A549 (cell line): ENCODE measurements at regions not wholly inside any gene's neighbourhood (a gene's known extent, or its start where the extent isn't known, plus 50 kb on each side); places are given as distances from the start of the nearest gene placed in this dataset.
A peak's percentile ranks its signal among the peaks of the same experiment; 100 is the strongest.

Experiments
- ATAC-seq, 2 experiments: fragments of 200-7000 bp in 1 of 2; fragments of >200 bp in 1 of 2; cut with Nextera tagmentation in 1 of 2; cut with Tn5 transposase in 1 of 2; 3 replicates each; pipeline versions ENCODE4 v1.8.0 to v1.9.1; 2018 to 2020; ENCODE audit warnings: mild to moderate bottlenecking in 1 of 2, moderate library complexity in 1 of 2
- CTCF ChIA-PET: fragments of 300-600 bp; sonication (Branson Sonifier 250); formaldehyde crosslinking; extraction: SDS; loops from one replicate; lab custom pipeline; 2021; ENCODE audit warnings: antibody characterized with exemption, inconsistent platforms; lab: Yijun Ruan, JAX
- POLR2A ChIA-PET: fragments of 350-600 bp; formaldehyde crosslinking; extraction: SDS; loops from one replicate; lab custom pipeline; 2021; ENCODE audit warnings: antibody characterized with exemption, inconsistent platforms; lab: Yijun Ruan, JAX
- DNase-seq, 2 experiments: peaks; one replicate each; pipeline versions ENCODE4 v3.0.0 to v3.0.0-alpha.2; 2011 to 2016; ENCODE audit warnings: low read depth in 1 of 2, low spot score in 1 of 2
- FAIRE-seq: peaks from 2 replicates; lab custom pipeline; 2011; peaks lifted over from hg19 to GRCh38; lab: Jason Lieb, UNC
- H3K27ac ChIP-seq, 2 experiments: fragments of >200 bp; sonication (Bioruptor Twin); formaldehyde crosslinking; 3 replicates each; pipeline ENCODE4 v1.5.1; 2016 to 2017
- H3K4me1 ChIP-seq: fragments of >200 bp; sonication (Bioruptor Twin); formaldehyde crosslinking; 3 replicates; pipeline ENCODE4 v1.6.1; 2016
- H3K4me2 ChIP-seq: fragments of >200 bp; sonication (Bioruptor Twin); formaldehyde crosslinking; 3 replicates; pipeline ENCODE4 v1.6.1; 2016
- H3K4me3 ChIP-seq: fragments of >200 bp; sonication (Bioruptor Twin); formaldehyde crosslinking; 3 replicates; pipeline ENCODE4 v1.5.1; 2016
- H3K9me3 ChIP-seq: fragments of >200 bp; sonication (Bioruptor Twin); formaldehyde crosslinking; 3 replicates; pipeline ENCODE4 v1.6.1; 2016
- BHLHE40 ChIP-seq: IDR thresholded peaks from 2 replicates; pipeline ENCODE4 v1.6.1; 2012; ENCODE audit warnings: low read depth, low read length, inconsistent platforms
- CBX8 ChIP-seq: fragments of 200-600 bp; sonication (generic); IDR thresholded peaks from 2 replicates; pipeline ENCODE4 v1.6.1; 2016
- CEBPB ChIP-seq, 2 experiments: fragments of >200 bp in 1 of 2; sonication (Bioruptor Twin) in 1 of 2; formaldehyde crosslinking in 1 of 2; IDR thresholded peaks; 2 replicates each; pipeline ENCODE4 v1.6.1; 2012 to 2016
- EP300 ChIP-seq, 2 experiments: fragments of >200 bp; sonication (Bioruptor Twin); formaldehyde crosslinking; IDR thresholded peaks; 2 replicates in 1 of 2; 3 replicates in 1 of 2; pipeline ENCODE4 v1.6.1; 2016 to 2017
- FOXS1 ChIP-seq: fragments of 250-450 bp; sonication (Bioruptor Pico); IDR thresholded peaks from 2 replicates; pipeline ENCODE4 v1.5.0; 2020; ENCODE audit warnings: mild to moderate bottlenecking, moderate library complexity
- HEYL ChIP-seq: fragments of 250-450 bp; sonication (Bioruptor Pico); IDR thresholded peaks from 2 replicates; pipeline ENCODE4 v1.8.0; 2021; ENCODE audit warnings: mild to moderate bottlenecking, moderate library complexity
- JUN ChIP-seq, 2 experiments: fragments of >200 bp; sonication (Bioruptor Twin); formaldehyde crosslinking; IDR thresholded peaks; 2 replicates in 1 of 2; 3 replicates in 1 of 2; pipeline ENCODE4 v1.6.1; 2016 to 2017
- JUNB ChIP-seq: fragments of >200 bp; sonication (Bioruptor Twin); formaldehyde crosslinking; IDR thresholded peaks from 2 replicates; pipeline ENCODE4 v1.6.1; 2016
- MAFK ChIP-seq: fragments of 450-650 bp; IDR thresholded peaks from 2 replicates; pipeline ENCODE4 v1.6.1; 2014; ENCODE audit not compliant: partially characterized antibody
- MAZ ChIP-seq: fragments of 150-350 bp; IDR thresholded peaks from 2 replicates; pipeline ENCODE4 v1.6.1; 2014; ENCODE audit warnings: antibody characterized with exemption, low read depth, low read length, borderline replicate concordance
- MYC ChIP-seq: IDR thresholded peaks from 2 replicates; pipeline ENCODE4 v1.6.1; 2012; ENCODE audit warnings: mild to moderate bottlenecking, inconsistent platforms, low read length, improper control_type of control experiment, borderline replicate concordance
- NFE2L2 ChIP-seq: fragments of 150-350 bp; conservative IDR thresholded peaks from 2 replicates; pipeline ENCODE4 v1.6.1; 2014; ENCODE audit warnings: low read length
- PHF8 ChIP-seq: fragments of 200-600 bp; sonication (generic); IDR thresholded peaks from 2 replicates; pipeline ENCODE4 v1.6.1; 2016; ENCODE audit warnings: low read depth, mild to moderate bottlenecking, antibody characterized with exemption, moderate library complexity, borderline replicate concordance
- RAD21 ChIP-seq, 2 experiments: fragments of >200 bp in 1 of 2; sonication (Bioruptor Twin) in 1 of 2; formaldehyde crosslinking in 1 of 2; IDR thresholded peaks in 1 of 2; conservative IDR thresholded peaks in 1 of 2; 2 replicates in 1 of 2; 3 replicates in 1 of 2; pipeline ENCODE4 v1.6.1; 2012 to 2018; ENCODE audit warnings: inconsistent platforms in 1 of 2
- SMC3 ChIP-seq: fragments of >200 bp; sonication (Bioruptor Twin); formaldehyde crosslinking; IDR thresholded peaks from 3 replicates; pipeline ENCODE4 v1.6.1; 2018; ENCODE audit warnings: inconsistent platforms
- TFCP2L1 ChIP-seq: fragments of 250-450 bp; sonication (Bioruptor Pico); IDR thresholded peaks from 2 replicates; pipeline ENCODE4 v1.5.0; 2021; ENCODE audit warnings: mild to moderate bottlenecking
- TP53 ChIP-seq: fragments of 250-450 bp; sonication (Bioruptor Pico); IDR thresholded peaks from 2 replicates; pipeline ENCODE4 v1.5.0; 2021; ENCODE audit warnings: mild to moderate bottlenecking, moderate library complexity
- ZC3H11A ChIP-seq: fragments of 450-650 bp; IDR thresholded peaks from 2 replicates; pipeline ENCODE4 v1.6.1; 2014; ENCODE audit warnings: antibody characterized with exemption, mild to moderate bottlenecking
- ZFP36 ChIP-seq: fragments of 450-650 bp; IDR thresholded peaks from 2 replicates; pipeline ENCODE4 v1.6.1; 2014; ENCODE audit warnings: borderline replicate concordance; ENCODE audit not compliant: partially characterized antibody
- ZNF302 ChIP-seq: fragments of 250-450 bp; sonication (Bioruptor Pico); IDR thresholded peaks from 2 replicates; pipeline ENCODE4 v1.9.0; 2021; ENCODE audit warnings: inconsistent platforms, mild to moderate bottlenecking, moderate library complexity
- ZSCAN20 ChIP-seq: fragments of 250-450 bp; sonication (Bioruptor Pico); IDR thresholded peaks from 2 replicates; pipeline ENCODE4 v1.8.0; 2022; ENCODE audit warnings: mild to moderate bottlenecking, moderate library complexity
- WGBS: methylation state at CpG from one replicate; pipeline ENCODE4 v1.1.6; 2017; ENCODE audit errors: missing lambda C conversion rate; 5-methylcytosine and 5-hydroxymethylcytosine counted together
- TF ChIP-seq, protein P1 (sequence below): IDR thresholded peaks from 2 replicates; pipeline ENCODE4 v1.6.1; 2012
- TF ChIP-seq, protein P2 (sequence below): fragments of >200 bp; sonication (Bioruptor Twin); formaldehyde crosslinking; IDR thresholded peaks from 2 replicates; pipeline ENCODE4 v1.6.1; 2016
- TF ChIP-seq, protein P3 (sequence below): fragments of >200 bp; sonication (Bioruptor Twin); formaldehyde crosslinking; IDR thresholded peaks from 3 replicates; pipeline ENCODE4 v1.6.1; 2016
- TF ChIP-seq, protein P4 (sequence below): fragments of 150-350 bp; IDR thresholded peaks from 2 replicates; pipeline ENCODE4 v1.6.1; 2014; ENCODE audit warnings: low read depth, mild to moderate bottlenecking, low read length

DNA sequence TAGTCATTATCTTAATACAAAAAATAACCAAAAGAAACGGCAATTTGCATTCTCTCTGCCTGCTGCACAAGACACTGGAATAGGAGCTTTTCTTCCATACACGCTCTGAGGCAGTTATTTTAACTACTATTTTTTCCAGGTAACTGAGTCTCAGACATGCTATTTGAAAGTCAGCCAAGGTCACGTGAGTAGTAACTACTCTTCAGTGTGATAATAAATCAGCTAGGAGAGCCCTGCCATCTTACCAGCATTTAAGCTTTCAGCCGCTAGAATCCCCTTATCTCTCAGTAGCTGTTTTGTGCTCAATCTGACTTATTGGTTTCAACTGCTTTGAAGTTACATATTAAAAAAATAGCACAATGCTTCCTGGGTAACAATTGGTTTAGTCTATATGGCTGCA is 84.5 kb downstream of the NRN1 start:
- H3K4me3 ChIP-seq, result no peak overlapping the region
- H3K27ac ChIP-seq, result no peak overlapping the region
- no peak overlapping the region for H3K4me2 ChIP-seq
- ATAC-seq (no peak), FAIRE-seq (no peak), DNase-seq (no peak)
- ChIA-PET CTCF (no interaction called here), POLR2A (no interaction called here)
- no peaks in the 10 kb centered on the region for H3K9me3 ChIP-seq
- no peaks in the 10 kb centered on the region for H3K4me1 ChIP-seq
- no peak for TF ChIP-seq ZC3H11A
- TF ChIP-seq PHF8, result no peak
- no peak for TF ChIP-seq ZNF302
- no peak for TF ChIP-seq TFCP2L1 (CRISPR knock-in tag)
- TF ChIP-seq JUNB, result no peak
- TF ChIP-seq EP300 (IDR thresholded peaks at IDR 0.05), result no peak
- TF ChIP-seq, protein P1, sequence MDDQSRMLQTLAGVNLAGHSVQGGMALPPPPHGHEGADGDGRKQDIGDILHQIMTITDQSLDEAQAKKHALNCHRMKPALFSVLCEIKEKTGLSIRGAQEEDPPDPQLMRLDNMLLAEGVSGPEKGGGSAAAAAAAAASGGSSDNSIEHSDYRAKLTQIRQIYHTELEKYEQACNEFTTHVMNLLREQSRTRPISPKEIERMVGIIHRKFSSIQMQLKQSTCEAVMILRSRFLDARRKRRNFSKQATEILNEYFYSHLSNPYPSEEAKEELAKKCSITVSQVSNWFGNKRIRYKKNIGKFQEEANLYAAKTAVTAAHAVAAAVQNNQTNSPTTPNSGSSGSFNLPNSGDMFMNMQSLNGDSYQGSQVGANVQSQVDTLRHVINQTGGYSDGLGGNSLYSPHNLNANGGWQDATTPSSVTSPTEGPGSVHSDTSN, result no peak
- TF ChIP-seq JUN (IDR thresholded peaks at IDR 0.05), result no peak
- TF ChIP-seq ZFP36, result no peak
- TF ChIP-seq TP53 (CRISPR knock-in tag), result no peak
- TF ChIP-seq MYC, result no peak
- TF ChIP-seq, protein P2, sequence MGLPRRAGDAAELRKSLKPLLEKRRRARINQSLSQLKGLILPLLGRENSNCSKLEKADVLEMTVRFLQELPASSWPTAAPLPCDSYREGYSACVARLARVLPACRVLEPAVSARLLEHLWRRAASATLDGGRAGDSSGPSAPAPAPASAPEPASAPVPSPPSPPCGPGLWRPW, result no peak
- no peak for TF ChIP-seq RAD21 (conservative IDR thresholded peaks at IDR 0.05 in 1 of 2, IDR thresholded peaks at IDR 0.05 in 1 of 2)
- TF ChIP-seq FOXS1 (CRISPR knock-in tag), result no peak
- no peak for TF ChIP-seq CEBPB (IDR thresholded peaks at IDR 0.05)
- TF ChIP-seq SMC3, result no peak
- TF ChIP-seq ZSCAN20 (CRISPR knock-in tag), result no peak
- TF ChIP-seq CBX8, result no peak
- no peak for TF ChIP-seq BHLHE40
- TF ChIP-seq, protein P3, sequence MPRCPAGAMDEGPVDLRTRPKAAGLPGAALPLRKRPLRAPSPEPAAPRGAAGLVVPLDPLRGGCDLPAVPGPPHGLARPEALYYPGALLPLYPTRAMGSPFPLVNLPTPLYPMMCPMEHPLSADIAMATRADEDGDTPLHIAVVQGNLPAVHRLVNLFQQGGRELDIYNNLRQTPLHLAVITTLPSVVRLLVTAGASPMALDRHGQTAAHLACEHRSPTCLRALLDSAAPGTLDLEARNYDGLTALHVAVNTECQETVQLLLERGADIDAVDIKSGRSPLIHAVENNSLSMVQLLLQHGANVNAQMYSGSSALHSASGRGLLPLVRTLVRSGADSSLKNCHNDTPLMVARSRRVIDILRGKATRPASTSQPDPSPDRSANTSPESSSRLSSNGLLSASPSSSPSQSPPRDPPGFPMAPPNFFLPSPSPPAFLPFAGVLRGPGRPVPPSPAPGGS, result no peak
- WGBS, result 43% methylated on average over 4 of the region's 4 CpGs

DNA sequence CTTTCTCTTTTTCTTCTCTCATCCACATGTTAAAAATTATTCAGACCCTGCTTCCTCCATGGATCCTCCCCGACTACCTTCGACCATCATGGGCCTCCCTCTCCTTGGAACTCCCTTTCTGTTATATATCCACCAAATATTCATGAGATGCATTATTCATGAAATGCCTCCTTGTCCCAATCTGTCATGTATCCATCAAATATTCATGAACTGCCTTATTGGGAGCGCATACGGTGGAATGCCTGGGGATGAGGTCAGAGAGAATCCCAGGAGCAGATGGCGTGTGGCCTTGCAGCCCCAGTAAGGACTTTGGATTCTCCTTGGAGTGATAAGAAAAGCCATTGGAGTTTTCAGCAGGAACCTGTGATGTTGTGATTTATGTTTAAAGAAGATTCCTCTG is 97.0 kb downstream of the NRN1 start:
- no peaks in the 10 kb centered on the region for H3K9me3 ChIP-seq
- ATAC-seq (no peak), DNase-seq (no peak), FAIRE-seq (no peak)
- TF ChIP-seq, protein P4, sequence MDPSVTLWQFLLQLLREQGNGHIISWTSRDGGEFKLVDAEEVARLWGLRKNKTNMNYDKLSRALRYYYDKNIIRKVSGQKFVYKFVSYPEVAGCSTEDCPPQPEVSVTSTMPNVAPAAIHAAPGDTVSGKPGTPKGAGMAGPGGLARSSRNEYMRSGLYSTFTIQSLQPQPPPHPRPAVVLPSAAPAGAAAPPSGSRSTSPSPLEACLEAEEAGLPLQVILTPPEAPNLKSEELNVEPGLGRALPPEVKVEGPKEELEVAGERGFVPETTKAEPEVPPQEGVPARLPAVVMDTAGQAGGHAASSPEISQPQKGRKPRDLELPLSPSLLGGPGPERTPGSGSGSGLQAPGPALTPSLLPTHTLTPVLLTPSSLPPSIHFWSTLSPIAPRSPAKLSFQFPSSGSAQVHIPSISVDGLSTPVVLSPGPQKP, result no peak
- no peak for TF ChIP-seq MAZ
- TF ChIP-seq HEYL, result no peak
- no peak for TF ChIP-seq NFE2L2
- TF ChIP-seq BHLHE40, result no peak
- ChIA-PET POLR2A (no interaction called here), CTCF (no interaction called here)
- no peaks in the 10 kb centered on the region for H3K4me1 ChIP-seq
- 59% methylated on average over 5 of the region's 5 CpGs for WGBS
- H3K4me3 ChIP-seq, result no peak overlapping the region
- H3K27ac ChIP-seq, result no peak overlapping the region
- H3K4me2 ChIP-seq, result no peak overlapping the region

DNA sequence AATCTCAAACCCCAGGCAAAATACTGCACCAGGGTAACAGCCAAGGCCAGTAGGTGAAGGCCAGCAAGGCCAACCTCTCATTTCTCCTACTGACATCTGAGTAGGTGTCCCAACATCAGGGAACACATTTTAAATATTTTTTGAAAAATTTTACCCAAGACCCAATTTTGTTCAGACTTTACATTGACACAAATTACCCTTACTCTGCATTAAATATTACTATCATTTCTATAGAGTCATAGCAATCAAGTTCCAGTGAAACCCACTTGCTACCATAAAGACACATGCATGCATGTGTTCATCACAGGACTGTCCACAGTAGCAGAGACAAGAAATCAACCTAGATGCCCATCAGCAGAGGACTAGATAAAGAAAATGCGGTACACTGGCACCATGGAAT is 99.9 kb downstream of the NRN1 start:
- WGBS, result 55% methylated on average over 1 of the region's 1 CpG
- DNase-seq (no peak), ATAC-seq (no peak), FAIRE-seq (no peak)
- no peak for TF ChIP-seq CEBPB (IDR thresholded peaks at IDR 0.05)
- TF ChIP-seq MAFK, result peak; percentile 16
- ChIA-PET POLR2A (no interaction called here), CTCF (no interaction called here)
- no peaks in the 10 kb centered on the region for H3K4me1 ChIP-seq
- H3K27ac ChIP-seq, result no peak overlapping the region
- no peak overlapping the region for H3K4me3 ChIP-seq
- no peaks in the 10 kb centered on the region for H3K9me3 ChIP-seq
- H3K4me2 ChIP-seq, result no peak overlapping the region
